ENCODE measurements at regions not wholly inside any gene's neighbourhood (a gene's known extent, or its start where the extent isn't known, plus 50 kb on each side); places are given as distances from the start of the nearest gene placed in this dataset.
A peak's percentile ranks its signal among the peaks of the same experiment; 100 is the strongest.

DNA sequence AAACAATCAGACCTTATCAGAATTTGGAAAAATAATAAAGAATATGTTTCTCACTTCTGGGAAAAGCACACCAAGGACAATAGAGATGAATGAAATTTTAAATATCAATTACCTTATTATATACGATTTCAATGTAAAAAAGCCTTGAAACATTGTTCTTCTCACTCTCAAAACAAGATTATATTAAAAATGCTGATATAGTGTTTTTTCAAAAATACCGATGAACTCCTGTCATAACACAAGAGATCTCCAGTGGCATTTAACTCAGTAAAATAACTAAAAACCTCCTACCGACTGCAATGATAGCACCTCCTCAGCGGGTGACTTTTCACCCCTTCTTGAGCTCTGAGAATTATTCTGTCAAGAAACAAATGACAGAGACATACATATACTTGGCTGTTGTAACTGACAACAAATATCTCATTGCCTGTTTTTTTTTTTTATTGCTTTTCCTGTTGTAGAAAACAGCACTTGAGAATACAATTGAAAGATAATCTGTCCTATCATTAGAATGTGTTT, 1237.3 kb downstream of the C4orf33 start:
- DNase-seq (ENCODE audit: low spot score): no peak

DNA sequence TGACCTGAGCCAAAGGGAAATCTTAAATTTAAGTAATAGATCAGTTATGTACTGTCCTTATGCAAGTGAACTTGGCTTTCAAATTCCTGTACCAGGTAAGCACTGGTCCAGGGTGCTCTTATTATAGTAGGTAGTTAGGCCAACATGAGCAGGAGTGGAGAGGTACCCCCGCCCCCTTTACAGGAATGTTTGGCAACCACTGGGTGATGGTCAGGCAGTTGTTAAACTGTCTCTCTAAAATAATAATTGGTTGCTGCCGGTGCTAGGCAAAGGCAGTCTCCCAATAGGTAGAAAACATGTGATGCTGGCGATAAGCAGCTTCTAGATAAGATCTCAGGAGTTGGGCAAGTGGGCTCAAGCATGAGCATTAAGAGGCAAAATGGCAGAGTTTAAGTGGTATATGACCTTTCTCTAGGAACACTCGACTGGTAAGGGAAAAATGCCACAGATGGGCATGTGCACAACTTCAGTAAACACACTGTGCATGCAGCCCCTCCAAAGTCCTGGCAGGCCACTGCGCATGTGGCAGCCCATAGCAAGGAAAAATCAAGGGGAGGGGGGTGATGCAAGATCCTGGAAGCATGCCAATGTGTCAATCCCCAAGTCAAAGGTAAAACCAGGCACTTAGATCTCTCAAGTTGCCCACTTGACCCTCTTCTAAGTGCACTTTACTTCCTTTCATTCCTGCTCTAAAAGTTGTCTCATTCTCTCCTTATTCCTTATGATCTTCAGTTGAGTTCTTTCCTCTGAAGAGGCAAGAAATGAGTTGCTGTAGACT, 1239.7 kb downstream of the C4orf33 start:
- DNase-seq (ENCODE audit: low spot score): no peak

DNA sequence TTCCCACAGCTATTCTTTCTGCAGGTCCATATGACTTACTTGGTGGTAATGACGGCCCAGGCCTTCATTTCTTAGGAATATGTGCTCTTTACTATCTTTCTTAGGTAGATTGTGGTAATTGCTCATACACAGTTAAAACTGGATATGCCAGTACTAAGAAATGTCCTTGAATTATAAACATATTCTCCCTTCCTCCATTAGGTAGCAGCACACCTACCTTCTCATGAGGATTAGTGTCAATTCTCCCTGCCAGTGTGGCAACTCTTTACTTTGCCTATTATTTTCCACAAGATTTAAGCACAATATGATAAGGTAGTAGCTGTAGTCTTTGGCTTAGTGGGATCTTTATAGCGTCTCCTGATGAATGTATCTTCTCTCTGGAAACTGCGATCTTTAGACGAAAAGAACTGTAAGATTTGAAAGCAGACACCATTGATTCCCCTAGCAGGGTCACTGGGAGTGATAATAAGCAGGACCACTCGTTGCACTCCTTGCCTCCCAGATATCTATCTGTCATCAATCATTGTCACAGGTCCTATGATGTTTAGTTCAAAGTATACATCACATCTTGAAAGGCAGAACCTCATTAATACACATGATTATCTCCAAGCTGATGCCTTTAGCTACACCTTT, 1240.7 kb downstream of the C4orf33 start:
- peak; percentile 25 for DNase-seq (ENCODE audit: low spot score)

DNA sequence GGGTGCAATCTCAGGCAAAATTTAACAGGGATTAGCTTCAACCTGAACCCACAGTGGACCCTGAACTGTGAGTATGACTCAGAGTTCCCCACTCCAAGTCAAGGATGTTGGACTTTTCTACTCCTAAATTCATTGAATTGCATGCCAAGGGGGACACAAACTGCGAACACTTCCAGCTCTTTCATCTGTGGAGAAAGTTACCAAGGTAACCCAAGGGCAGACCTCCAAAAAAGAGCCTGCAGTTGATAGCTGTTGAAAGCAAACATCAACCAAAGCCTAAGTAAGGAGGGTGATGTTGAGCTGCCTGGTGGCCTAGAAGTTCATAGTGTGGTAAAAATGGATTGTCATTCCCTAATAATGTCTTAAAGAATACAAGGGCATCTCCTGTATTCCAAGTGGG, 1242.9 kb downstream of the C4orf33 start:
- DNase-seq (ENCODE audit: low spot score): no peak

DNA sequence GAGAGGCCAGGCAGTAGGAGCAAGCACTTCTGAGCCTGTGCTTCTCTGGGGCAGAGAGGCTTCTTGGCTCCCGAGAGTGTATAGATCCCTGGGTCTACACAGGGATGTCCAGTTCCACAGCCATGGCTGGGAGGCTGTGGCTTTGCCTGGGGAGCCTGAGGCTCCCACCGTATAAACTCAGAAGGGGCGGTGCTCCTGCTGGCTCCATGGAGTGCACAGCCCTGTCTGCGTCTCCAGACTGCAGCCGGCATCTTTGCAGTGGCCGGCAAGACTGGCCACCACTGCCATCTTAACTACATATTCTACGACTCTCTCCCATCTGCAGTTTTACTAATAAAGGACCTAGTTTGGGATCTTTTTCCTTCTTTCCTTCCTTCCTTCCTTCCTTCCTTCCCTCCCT, 1253.8 kb downstream of the C4orf33 start:
- no peak for DNase-seq (ENCODE audit: low spot score)

DNA sequence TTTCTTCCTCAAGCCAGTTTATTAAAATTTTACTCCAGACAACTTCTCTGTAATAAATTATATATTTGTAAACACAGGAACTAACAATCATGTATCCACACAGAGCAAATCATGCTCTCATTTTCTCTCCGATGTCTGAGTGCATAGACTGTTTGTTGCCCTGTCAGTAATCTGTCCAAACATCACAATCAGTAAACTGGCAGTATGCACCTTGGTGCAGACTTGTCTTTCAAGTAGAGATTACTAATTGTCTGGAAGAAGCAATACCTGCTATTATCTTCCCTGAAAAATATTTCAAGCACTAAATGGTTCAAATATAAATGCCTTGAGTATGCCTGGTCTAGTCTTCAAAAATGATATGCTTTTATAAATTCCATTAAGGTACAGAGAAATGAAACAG, 1260.9 kb downstream of the C4orf33 start:
- no peak for DNase-seq (ENCODE audit: low spot score)

DNA sequence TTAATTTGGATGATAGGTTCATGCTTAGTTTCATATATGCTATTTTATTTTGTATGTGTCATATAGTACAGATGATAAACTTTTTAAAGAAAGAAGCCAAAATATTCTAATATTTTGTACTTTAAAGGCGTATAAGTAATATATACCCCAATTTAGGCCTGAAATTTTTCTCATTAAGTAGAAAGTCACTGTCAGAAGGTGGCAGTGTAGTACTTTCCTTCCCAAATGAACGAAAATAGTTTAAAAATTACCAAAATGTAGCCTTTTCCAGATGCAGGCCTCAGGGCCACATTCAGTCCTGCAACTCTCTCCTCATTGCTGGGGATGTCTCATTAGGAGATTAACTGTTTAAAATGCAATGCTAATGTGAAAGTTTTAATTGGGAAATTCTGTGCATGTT, 1263.6 kb downstream of the C4orf33 start:
- DNase-seq (ENCODE audit: low spot score): no peak

DNA sequence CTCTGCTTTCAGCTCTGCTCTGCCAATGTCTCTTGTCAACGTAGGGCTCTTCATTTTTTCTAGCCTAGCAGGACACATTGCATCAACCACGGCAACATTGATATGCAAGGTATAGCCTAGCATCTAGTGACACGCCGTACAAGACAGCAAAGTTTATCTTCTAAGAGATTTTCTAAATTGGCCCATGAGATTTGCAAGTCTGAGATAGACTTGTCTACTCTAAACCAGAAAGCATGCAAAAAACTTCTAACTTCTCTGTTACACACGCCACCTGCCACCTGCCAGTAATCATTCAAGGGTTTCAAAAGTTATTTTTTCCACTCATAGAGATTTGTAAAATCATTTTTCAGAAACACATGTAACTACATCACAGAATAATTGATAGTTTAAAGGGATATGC, 1265.7 kb downstream of the C4orf33 start:
- no peak for DNase-seq (ENCODE audit: low spot score)

DNA sequence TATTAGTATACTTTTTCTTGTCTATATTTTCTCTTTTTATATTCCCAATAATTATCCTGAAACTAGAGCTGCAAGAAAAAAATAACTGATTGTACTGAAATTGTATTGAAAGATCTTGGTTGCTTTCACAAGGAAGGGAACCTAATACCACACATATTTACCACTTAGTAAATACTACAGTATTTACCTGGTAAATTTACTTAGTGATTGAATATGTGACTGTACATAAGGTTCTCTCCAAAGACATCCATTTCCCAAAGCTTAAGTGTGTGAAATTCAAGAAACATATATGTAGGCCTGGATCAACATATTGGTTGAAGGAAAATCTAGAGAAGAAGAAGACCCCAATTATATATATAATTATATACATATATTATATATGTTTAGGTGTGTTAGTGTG, 1272.7 kb downstream of the C4orf33 start:
- DNase-seq (ENCODE audit: low spot score): no peak

DNA sequence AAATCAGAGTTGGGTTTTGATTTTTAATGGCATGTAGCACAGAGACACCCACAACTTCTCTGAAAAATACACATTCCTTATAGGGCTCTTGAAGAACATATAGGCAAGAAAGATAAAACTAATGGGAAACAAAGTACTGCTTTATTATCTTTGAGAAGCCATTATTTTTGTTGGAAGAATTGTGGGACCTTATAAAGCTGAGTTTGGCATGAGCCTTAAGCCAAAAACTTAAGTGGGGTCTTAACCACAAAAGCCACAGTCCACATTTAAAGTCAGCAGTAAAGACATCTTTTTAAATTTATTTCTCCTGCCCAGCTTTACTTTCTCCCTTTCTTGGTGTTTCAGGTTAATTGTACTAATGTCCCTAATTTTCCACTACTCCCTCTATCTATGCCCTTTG, 1297.3 kb downstream of the C4orf33 start:
- DNase-seq (ENCODE audit: low spot score): no peak

DNA sequence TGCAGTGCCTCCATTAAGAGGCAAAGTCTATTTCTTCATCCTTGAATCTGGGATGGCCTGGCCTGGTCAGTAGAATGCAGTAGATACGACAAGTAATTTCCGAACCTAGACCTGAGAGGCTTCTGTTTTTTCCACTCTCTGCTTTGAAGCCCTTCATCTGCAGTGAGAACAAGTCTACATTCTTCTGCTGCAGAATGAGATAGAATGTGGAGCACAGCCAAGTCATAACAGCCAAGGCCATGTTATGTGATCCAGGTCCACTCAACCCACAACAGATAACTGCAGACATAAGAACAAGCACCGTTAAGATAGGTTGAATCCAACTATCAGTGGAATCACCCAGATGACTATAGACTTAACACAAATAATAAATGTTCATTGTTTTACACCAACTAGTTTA, 1297.7 kb downstream of the C4orf33 start:
- DNase-seq (ENCODE audit: low spot score): no peak

DNA sequence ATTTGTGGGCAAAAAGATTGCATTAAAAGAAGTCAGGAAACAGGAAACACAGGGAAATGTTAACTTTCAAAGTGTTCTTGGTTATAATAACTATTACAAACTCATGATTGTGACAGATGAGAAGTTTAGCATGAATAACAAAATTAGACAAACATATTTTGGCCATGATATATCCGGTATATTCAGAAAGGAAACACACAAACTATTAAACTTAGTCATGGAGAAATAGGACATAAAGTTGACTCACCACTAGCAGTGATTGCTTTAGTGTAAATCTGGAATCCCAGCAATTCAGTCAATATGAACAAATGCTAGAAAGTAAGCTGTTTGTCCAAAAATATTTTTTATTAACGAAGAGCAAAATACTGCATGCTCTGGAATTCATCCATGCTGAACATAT, 1299.9 kb downstream of the C4orf33 start:
- no peak for DNase-seq (ENCODE audit: low spot score)

DNA sequence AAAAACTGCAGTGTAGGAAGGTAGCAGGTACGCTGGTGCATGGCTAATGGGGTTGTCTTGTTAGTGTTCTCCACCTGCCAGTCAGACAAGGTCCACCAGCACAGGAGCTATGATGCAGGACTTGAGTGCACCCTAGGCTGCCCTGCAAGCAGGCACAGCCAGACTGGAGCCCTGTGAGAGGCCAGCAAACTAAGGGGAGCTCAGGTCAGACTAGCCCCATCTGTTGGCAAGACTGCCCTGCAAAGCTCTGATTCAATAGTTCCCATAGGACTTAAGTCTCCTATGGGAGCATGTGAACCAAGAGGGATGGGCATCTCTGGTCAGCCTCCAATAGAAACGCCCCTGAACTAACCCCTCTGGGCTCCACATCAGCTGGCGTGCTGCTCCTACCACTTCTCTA, 1307.3 kb downstream of the C4orf33 start:
- no peak for DNase-seq (ENCODE audit: low spot score)

DNA sequence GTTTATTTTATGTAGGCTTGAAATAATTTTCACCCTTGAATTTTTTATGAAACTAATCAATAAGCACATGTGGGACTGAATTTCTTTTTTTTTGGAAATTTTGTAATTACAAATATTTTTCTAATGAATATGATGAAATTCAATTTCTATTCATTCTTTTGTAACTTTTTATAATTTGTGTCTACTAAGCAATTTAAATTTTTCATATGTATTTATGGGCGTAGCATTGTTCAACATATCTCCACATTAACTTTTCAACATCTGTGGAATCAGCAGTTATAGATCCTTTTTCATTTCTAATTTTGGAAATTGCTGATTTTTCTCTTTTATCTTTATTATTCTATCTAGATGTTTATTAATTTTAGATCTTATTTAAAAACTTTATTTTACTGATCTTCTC, 1320.3 kb downstream of the C4orf33 start:
- DNase-seq (ENCODE audit: low spot score): no peak

DNA sequence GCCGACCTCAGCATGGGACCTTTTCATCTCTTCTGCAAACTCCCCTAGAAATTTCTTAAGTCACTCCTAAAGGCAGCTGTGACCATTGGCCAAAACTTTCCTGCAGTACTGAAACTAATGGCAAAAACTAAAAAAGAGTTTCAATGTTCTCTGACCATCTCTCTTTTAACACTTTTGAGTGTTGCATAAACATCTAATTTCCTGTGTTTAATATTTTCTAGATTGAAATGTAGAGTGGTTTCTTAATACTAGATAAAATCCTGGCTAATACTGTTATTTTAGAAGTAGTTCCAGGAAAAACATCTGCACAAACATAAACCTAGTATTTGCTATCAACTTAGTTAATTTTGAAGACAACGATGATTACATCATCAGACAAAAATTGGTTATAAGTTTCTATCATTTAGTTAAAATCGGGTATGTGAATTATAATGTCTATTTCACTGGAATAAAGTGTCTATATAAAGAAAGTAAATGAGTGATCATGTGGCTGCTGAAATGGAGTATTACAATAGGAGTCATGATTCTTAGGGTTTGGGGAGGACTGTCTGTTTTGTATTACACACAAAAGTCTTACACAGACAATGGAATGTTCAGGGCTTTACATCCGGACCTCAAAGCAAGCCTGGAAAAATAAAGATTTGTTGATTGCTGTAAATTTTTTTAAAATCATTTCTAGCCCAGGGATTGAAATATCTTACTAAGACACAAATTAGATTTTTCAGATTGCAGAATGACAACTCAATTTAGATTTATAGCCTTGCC, 1323.4 kb downstream of the C4orf33 start:
- no peak for DNase-seq (ENCODE audit: low spot score)

DNA sequence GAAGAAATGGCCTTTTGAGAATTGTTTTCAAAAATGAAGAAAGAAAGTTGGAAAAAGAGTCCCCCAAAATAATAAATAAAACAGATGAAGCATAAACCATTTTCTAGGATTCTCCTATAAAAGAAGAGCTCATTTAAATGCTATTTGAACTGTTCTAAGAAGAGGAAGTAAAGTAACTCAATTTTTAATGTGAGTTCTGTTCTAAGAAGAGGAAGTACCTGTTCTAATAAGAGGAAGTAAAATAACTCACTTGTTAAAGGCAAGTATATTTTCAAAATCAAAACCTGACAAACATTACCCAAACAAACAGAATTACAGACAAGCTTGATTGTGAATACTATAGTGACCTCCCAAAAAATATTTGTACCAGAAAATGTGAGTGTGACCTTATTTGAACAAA, 1326.3 kb downstream of the C4orf33 start:
- DNase-seq (ENCODE audit: low spot score): no peak

DNA sequence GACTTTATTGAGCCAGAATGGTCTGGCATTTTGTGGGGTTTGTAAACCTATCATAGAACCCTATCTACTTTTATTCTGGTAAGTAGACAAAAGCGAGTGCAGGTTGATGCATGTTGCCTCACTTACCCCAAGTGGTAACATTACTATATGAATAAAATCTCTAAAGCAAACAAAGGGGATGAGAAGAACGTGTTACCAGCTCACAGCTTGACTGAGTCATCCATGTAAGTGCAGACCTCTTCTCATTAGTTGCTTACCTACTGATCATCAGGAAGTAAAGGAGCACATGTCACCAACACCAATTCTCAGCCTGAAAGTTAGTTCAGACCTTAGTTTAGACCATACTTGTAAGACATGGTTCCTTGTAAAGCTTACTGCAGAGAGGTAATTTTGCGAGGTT, 1328.3 kb downstream of the C4orf33 start:
- no peak for DNase-seq (ENCODE audit: low spot score)

DNA sequence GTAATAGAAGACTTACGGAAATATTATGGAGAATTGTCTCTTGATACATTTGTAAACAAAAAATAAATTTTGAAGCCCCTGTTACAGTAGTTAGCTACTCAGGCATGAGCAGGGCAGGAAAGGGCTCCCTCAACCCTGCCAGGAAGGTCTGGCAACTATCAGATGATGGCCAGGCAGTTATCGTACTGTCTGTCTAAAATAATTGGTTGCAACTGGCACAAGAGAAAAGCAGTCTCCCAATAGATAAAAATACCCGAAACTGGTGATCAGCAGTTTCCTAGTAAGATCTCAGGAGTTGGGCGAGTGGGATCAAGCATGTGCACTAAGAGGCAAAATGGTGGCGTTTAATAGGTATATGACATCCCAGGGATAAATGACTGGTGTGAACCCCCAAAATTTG, 1336.3 kb downstream of the C4orf33 start:
- no peak for DNase-seq (ENCODE audit: low spot score)

DNA sequence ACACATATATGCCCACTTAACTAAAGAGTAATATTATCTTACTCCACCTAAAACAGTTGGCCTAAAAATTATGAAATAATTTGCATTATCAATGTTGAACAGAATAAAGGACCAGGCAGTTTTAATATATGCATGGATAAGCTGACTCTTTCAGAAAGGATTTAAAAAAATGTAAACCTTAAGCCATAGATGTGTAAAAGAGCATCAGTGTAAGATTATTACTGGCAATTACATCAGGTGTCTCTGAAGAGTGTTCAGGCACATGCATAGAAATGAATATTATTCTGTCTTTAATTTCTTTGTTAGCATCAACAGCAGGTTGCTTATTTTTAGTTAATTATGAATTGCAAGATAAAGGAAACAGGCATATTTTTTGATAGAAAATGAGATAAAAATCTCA, 1353.8 kb downstream of the C4orf33 start:
- no peak for DNase-seq (ENCODE audit: low spot score)

DNA sequence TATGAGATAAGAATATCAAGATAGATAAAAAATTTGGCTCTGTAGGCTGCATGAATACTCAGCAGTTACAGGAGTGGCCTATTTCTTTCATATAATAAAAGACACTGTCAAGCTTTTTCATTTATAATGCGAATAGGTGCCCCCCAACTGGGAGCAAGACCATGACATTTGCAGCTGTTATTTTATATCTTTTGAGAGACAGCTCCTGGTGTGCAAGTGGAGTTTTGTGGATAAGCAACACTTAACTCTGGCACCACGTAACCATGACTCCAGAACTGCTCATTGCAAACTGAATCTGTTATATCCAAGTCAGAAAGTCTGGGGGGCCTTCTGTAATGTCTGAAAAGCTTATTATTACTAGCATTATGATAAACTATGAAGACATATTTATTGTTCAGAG, 1372.4 kb downstream of the C4orf33 start:
- DNase-seq (ENCODE audit: low spot score): no peak

DNA sequence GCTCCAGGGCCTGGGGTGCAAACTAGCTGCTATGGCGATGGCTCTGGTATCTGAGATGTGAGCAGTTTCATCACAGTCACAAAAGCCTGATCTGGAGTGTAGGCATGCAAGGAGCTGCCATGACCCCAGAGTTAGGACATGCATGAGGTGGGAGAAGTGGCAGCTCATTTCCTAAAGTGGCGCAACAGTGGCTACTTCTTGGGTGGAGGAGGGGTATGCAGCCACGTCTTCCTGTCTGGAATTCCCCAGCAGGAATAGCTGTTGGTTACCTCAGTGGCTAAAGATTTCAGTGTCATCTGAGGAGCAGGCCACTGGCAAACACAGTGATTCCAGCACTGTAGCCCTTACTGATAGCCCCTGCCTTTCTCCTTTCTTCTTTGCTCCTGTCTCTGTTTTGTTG, 1382.5 kb downstream of the C4orf33 start:
- DNase-seq (ENCODE audit: low spot score): peak; percentile 29

DNA sequence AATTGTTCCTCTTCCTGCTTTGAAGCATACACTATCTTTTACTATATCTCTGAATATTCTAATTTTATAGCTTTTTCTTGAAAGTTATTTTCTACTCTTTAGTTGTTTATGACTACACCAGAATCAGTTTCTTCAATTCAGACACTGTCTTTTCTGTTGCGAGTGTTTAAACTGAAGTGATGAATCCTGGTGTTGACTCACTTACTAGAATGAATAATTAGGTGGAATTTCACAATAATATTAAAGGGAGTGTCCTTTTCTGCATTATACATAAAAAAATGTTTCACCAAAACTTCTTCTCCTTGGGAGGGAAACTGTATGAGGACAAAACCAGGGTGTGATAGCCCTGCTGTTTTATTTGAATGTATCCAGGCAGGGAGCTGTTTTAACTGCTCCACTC, 1383.1 kb downstream of the C4orf33 start:
- no peak for DNase-seq (ENCODE audit: low spot score)

DNA sequence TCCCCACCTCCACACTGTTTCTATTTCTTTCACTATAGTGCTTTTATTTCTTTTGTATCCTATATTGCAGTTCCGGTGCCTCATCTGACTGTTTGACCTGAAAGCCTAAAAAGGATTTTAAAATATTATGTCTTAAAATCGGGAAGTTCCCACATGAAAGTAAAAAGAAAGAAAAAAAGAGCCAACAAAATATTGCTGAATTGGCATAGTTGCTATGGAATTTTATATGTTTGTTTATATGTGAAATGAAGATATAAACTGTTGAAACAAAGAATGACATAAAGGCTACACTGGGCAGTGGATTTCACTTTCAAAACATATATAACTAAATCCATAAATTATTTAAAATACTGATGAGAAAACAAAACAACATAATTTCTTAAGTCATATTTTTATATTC, 1383.7 kb downstream of the C4orf33 start:
- no peak for DNase-seq (ENCODE audit: low spot score)
